ENCODE measurements at regions not wholly inside any gene's neighbourhood (a gene's known extent, or its start where the extent isn't known, plus 50 kb on each side); places are given as distances from the start of the nearest gene placed in this dataset.

- DNase-seq: peak; percentile 8
These were observed 206.7 kb downstream of the MANEA start for GRCh38 chr6:95784019-95784418.

- DNase-seq: no peak
These were observed 207.5 kb downstream of the MANEA start for GRCh38 chr6:95784869-95785268.

- no peak for DNase-seq
These were observed 208.4 kb downstream of the MANEA start for GRCh38 chr6:95785785-95786184.

- DNase-seq: no peak
These were observed 209.5 kb downstream of the MANEA start for GRCh38 chr6:95786802-95787201.

- no peak for DNase-seq
These were observed 213.5 kb downstream of the MANEA start for GRCh38 chr6:95790787-95791186.

- DNase-seq: no peak
These were observed 217.4 kb downstream of the MANEA start for GRCh38 chr6:95794749-95795148.

- no peak for DNase-seq
These were observed 218.6 kb downstream of the MANEA start for GRCh38 chr6:95795927-95796326.

- DNase-seq: no peak
These were observed 218.7 kb upstream of the FUT9 start for GRCh38 chr6:95797054-95797453.

- DNase-seq: no peak
These were observed 212.8 kb upstream of the FUT9 start for GRCh38 chr6:95802978-95803377.

GRCh38 chr6:95803889-95804288 is 211.9 kb upstream of the FUT9 start:
- no peak for DNase-seq

- peak; percentile 45 for DNase-seq
These were observed 210.8 kb upstream of the FUT9 start for GRCh38 chr6:95804847-95805541.

GRCh38 chr6:95805699-95806098 is 210.1 kb upstream of the FUT9 start:
- no peak for DNase-seq

- DNase-seq: no peak
These were observed 200.3 kb upstream of the FUT9 start for GRCh38 chr6:95815389-95816056.

GRCh38 chr6:95819461-95819860 is 196.3 kb upstream of the FUT9 start:
- no peak for DNase-seq

- peak; percentile 19 for DNase-seq
These were observed 195.8 kb upstream of the FUT9 start for GRCh38 chr6:95819939-95820338.

GRCh38 chr6:95830859-95831557 is 184.8 kb upstream of the FUT9 start:
- no peak for DNase-seq

- no peak for DNase-seq
These were observed 177.9 kb upstream of the FUT9 start for GRCh38 chr6:95837890-95838289.

GRCh38 chr6:95841560-95841959 is 174.2 kb upstream of the FUT9 start:
- no peak for DNase-seq

GRCh38 chr6:95846652-95847051 is 169.1 kb upstream of the FUT9 start:
- no peak for DNase-seq

GRCh38 chr6:95847061-95847460 is 168.7 kb upstream of the FUT9 start:
- no peak for DNase-seq

GRCh38 chr6:95848717-95849116 is 167.1 kb upstream of the FUT9 start:
- no peak for DNase-seq

GRCh38 chr6:95856876-95857364 is 158.9 kb upstream of the FUT9 start:
- no peak for DNase-seq

GRCh38 chr6:95865857-95866256 is 149.9 kb upstream of the FUT9 start:
- DNase-seq: no peak

- peak; percentile 56 for DNase-seq
These were observed 149.0 kb upstream of the FUT9 start for GRCh38 chr6:95866732-95867131.

All from OCI-M1 (cell line).